Fibroblast of the conjunctiva (primary cell): ENCODE measurements at regions not wholly inside any gene's neighbourhood (a gene's known extent, or its start where the extent isn't known, plus 50 kb on each side); places are given as distances from the start of the nearest gene placed in this dataset.
"Not testable (repeated sequence)": the region's sequence is repeated elsewhere in the genome, so short reads cannot be mapped to it uniquely, and the experiment has no call there.

ENCODE experiments used
- DNase-seq: peaks from one replicate; pipeline ENCODE4 v3.0.0-alpha.2; 2010; ENCODE audit warnings: low read depth

DNA sequence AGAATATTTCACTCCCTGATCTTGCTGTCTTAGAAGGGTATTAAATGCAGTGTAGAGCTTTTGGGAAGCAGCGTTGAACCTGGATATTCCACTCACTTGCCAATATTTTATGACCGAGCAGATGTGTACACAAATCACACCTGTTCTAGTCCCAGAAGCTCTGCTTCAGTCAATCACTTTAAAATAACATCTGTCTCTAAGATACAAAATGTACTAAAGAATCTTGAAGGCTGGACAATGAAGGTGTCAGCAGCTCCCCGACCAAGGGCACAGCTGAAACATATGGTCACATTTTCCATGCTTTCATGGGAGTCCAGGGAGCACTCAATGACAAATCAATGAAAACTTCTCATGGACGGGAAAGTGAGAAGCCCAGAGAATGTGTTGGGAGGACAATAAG is 668.3 kb downstream of the PRIM2 start:
- not testable (repeated sequence) for DNase-seq

GRCh38 chr6:57986584-57986983 is 669.2 kb downstream of the PRIM2 start:
- DNase-seq: not testable (repeated sequence)

DNA sequence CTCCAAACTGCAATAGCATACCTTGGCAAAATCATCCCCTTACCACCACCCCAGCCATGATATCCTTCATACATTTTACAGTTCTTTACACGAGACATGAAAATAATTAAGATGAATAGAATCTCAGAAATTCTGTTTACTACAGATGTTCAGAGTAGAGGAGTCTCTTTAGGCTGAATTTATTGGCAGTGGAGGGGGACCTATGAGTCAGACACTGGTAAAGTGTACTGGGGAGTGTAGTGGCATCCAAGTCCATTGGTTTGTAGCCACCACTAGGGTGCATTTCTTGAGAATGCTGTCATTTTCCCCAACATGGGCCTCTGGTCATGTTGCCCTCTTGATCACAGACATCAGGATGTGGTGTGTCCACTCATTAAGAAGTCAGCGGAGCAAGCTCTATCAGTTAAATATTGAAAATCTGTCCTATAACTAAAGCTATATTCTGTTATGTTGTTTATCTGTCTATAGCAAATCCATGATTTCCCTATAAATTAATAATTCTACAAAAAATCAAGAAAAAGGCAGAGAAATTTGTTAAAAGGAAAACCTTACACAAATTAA is 672.2 kb downstream of the PRIM2 start:
- DNase-seq: not testable (repeated sequence)

DNA sequence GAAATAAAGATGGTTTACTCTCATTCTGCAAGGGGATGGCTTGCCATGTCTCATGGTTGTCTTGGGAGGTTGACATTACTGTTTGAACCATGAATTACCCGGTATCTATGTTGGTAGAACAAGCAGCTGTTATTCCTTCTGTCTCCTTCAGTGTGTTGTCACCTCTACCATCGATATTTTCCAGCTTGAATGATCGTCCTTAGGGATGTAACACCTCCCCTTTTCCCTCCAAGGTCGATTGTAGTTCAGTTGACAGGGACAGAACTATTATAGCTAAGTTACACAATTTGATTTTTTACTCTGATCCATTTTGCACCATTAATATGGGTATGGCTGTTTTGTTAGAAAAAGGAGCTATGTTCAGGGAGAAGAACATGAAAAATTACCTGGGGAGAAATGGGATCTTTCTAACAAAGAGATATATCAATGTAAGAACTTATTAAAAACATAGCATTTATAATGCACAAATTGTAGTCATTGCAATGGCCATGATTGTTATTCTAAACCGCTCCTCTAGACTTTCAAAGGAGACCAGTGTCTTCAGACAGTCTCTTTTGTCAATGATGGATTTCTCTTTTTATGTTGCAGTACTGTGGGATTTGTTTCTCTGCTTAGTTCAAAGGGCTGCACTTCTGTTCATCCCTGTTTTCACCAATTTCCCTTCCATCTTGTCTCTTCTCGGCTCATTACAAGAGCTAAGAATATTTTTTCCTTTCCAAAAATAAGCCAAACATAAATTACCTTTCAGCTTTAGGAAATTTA is 681.6 kb downstream of the PRIM2 start:
- DNase-seq: not testable (repeated sequence)

DNA sequence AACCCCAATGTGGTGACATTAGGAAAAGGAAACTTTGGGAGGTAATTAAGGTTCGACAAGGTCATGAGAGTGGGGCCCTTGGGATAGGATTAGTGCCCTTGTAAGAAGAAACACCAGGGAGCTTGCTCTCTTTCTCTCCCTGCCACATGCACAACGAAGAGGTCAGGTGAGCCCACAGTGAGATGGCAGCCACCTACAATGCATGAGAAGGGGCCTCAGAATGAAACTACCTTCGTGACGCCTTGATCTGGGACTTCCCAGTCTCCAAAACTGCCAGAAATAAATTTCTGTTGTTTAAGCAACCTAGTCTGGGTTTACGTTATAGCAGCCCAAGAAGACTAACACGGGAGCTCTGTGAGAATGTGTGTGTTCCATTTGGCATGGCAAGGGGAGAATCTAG is 682.8 kb downstream of the PRIM2 start:
- not testable (repeated sequence) for DNase-seq

DNA sequence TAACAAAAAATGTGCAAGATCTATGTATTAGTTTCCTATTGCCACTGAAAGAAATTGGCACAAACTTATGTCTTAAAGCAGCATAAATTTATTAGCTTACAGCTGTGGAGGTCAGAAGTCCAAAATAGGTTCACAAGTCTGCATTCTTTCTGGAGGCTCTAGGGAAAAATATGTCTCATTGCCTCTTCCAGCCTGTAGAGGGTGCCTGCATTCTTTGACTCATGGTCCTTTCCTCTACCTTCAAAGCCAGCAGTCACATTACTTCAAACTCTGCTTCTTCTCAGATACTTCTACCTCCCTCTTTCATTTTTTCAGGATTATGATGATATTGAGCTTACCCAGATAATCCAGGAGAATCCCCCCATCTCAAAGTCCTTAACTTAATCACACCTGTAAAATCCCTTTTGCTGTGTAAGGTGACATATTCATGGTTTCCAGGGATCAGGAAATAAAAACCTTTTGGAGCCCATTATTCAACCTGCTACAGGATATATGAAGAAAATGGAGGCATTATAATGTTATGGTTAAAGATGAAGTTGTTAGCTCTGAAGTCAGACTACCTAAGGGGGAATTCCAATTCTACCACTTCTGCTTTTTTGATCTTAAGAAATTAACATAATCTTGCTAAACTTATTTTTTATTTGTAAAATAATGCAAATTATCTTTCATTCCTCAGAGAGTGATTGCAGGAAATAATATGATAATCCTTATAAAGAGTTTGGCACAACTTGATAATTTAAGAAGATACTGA is 686.2 kb downstream of the PRIM2 start:
- not testable (repeated sequence) for DNase-seq

DNA sequence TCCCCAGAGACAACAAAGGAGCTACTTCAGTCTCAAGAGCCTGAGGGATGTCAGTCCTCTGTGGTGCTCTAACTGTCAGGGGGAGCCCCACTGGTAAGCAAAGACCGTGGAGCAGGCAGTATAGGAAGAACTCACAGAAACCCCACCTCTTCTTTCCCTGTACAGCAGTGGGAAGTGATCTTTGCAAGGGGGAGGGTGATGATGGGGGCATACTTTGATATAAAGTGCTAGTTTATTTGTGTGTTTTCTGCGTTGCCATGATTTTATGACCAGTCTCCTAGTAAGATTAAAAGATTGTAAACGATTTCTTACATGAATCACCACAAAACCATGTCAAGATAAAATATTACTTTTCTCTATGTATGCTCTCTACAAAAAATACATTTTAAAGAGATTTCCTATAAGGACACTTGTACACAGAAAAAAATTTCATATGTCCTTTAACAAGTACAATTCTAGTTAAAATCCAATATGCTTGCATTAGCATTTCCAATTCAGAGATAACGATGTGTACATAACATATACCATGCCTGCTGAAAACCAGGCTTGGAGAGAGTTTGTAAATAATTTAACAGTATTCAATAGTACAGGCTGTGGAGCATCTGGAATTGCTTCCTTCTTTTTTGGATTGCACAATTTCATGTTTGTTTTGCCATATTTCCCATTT is 690.0 kb downstream of the PRIM2 start:
- not testable (repeated sequence) for DNase-seq

DNA sequence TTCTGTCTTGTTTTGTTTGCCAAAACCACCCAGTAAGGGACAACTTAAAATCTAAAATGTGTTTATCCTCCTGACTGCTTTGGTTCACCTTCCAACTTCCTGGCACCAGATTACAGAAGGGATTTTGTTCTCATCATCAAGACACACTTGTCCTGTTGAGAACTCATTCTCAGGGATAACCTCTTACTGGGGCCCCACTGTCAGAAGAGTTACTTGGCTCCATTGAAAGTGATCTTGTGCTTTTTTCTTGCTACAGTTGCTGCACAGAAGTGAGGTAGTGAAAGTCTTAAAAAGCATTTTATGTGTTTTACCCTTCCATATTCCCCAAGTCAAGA is 690.5 kb downstream of the PRIM2 start:
- DNase-seq: not testable (repeated sequence)

DNA sequence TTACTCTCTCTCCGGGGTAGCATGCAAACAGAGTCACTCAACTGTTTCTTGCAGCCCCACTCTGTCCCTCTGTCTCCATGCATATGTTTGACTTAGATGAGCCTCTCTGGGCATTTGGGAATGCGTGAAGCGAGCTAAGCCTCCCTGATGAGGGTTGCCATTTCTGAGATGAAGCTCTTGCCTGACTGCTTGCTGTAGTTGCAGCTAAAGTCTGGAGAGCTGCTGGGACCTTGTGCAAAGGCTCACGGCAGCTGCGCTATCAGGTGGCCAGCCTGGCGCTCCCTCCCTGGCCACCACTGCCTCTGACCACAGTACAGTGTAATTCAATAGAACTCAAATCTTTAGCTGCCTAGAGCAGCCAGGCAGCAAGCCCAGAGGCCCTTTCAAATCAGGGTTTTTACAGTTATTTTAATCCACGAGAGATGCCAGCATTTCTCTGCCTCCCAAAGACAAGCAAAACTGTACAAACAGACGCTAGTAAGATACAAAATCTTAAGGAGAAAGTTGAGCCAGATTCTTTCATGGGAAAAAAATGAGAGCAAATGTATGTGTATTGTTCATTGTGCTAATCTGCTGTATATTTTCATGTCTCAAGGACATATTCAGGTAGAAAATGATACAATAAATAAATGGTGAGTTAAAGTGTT is 694.6 kb downstream of the PRIM2 start:
- not testable (repeated sequence) for DNase-seq

DNA sequence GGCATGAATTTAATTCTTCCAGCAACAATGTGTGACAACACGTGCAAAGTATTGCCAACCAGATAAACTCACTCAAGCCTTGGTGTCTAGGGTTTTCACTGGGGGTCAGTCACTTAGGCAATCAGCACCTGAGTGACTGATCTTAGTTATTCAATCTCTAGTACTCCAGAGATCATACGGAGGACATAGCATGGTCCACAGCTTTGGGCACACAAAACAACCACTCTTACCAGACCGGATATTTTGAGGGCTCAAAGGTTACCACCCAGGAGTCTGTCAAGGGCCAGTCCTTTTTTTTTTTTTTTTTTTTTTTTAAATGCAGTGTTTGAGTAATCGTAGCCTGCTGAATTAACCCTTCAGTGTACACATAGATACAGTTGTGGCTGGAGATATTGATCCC is 699.2 kb downstream of the PRIM2 start:
- DNase-seq: not testable (repeated sequence)

- DNase-seq: not testable (repeated sequence)
These were observed 710.8 kb downstream of the PRIM2 start for GRCh38 chr6:58028188-58028587.

DNA sequence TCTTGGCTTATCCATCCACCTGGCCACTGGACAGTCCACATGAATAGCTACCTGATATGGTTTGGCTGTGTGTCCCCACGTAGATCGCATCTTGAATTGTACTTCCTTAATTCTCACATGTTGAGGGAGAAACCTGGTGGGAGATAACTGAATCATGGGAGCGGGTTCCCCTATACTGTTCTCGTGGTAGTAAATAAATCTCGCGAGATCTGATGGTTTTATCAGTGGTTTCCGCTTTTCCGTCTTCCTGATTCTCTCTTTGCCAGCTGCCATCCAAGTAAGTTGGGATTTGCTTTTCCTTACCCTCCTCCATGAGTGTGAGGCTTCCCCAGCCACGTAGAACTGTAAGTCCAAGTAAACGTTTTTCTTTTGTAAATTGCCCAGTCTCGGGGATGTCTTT is 720.8 kb downstream of the PRIM2 start:
- DNase-seq: not testable (repeated sequence)

DNA sequence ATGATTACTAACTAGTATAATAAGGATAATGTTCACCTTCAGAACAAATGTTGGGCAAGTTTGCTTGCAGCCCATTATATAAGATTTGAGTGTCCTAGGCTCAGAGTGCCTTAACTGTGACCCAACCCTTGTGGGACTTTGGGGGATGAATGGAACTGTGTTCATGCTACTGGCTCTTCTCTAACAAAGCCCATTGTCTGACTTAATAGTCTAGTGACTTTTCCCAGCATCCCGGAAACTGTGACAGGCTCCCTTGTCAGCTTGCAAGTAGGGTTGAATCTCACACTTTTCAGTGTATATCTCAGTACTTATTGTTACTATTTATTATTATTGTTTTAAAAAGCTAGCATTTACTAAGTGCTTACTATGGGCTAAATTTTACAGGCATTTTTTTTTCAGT is 729.2 kb downstream of the PRIM2 start:
- not testable (repeated sequence) for DNase-seq

DNA sequence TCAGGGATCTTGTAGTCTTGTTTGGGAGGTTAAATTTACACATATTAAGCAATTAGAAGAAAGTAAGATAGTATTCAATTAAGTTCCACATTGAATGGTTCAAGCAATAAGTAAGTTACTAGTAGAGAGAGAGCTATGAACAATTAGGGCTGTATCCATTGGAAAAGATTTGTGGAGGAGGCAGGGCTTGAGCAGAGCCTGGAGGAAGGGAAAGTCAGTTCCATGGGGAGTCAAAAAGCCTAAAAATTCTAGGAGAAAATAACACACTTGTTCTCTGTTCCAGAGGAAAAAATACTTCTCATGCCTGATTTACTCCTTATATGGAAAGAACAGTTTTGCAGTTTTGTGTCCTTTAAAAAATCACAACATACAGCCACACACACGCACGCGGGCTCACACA is 730.0 kb downstream of the PRIM2 start:
- not testable (repeated sequence) for DNase-seq

DNA sequence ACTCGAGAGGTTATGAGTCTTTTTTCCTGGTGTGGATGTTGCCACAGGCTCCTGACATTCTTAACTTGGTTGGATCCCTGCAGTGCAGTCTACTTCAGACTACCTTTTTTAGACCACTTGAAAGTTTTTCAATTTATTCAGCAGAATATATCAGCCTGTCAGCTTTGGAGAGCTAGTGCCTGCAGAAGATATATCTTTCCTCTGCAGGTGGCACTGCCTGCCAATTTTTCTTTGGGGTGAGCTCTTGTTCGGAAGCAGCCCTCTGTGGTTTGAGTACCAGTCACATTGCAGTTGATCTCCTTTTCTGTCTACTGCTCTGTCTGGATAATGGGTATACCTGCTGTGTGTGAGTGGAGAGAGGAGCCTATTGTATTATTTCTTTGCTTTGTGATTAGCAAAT is 730.4 kb downstream of the PRIM2 start:
- not testable (repeated sequence) for DNase-seq

DNA sequence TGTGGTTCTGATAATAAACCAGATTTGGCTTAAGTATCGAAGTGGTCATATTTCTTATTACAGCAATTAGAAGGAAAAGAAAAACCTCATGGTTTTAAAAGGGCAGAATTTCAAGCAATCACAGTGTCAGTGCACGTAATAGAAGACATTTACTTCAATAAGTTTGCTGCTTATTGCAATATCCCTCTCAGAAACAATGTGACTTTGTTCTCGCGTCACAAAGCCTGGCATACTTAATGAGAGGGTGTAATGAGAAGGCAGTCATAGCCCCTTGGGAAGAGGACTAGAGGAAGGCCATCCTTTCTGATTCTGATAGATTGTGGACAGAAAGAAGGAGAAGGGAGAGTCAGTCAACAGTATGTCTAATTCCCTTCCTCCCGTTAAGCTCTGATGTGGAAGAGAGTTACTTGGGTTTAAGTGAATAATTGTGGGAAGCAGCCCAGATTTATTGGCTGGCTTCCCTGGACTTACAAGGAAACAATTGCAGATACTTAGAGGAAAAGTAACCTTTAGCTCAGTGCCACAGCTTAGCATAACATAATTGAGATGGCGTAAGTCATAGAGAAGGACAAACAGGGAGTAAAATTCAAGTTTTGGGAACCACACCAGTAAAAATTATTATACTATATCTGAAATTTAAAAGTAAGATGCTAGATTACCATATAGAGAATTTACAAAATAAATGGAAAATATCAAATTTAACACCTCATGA is 738.2 kb downstream of the PRIM2 start:
- DNase-seq: not testable (repeated sequence)

DNA sequence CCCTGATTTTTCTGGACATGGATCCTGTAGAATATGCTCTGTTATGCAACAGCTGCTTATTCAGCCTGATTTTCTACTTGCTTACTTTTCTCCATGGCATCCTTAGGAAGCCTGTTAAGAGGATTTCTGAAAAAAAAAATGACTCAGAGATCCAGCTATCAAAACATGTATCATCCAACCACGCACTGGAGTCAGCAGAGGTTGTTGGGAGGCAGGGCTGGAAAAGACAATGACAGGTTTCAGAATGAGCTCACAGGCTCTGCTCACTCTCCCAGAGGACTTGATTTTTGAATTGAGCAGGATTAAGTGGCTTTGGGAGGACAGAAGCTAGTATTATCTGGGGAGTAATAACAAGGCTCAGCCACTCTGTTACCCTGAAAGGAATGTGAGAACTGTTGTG is 742.3 kb downstream of the PRIM2 start:
- not testable (repeated sequence) for DNase-seq

DNA sequence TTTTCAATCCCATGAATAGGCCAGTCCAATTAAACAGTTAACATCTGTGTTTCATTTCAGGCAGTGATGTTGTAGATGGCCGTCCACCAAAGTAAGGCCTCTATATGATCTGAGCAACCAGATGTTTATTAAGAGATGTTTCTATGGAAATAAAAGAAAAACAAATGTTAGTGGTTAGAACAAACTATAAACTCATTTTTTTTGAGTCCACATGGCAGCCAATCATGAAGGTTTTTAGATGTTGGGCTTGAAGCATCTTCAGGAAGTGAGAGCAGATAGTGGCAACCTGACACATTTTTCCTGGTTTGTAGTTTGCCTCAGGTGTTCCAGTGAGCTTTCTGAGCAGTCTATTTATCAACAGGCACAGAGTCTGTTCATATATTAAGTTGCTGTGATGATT is 746.1 kb downstream of the PRIM2 start:
- DNase-seq: not testable (repeated sequence)

GRCh38 chr6:58067867-58068548 is 750.6 kb downstream of the PRIM2 start:
- DNase-seq: not testable (repeated sequence)

DNA sequence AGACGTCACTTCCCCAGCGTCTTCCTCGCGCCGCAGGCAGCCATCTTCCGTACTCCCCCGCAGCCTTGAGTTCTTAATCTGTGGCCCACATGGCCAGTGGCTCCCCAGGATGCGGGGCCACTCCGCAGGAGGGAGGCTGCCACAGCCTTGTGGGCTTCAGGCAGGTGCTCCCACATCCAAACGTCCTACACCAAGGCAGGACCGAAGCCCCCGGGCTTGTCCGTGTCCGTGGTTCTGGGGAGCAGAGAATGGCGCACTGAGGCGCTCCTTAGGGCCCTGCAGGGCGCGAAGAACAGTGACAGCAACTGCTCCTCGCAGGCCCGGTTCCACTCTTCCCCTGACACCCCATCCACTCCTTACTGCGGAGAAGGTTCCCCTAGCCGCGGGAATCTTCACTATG is 755.8 kb downstream of the PRIM2 start:
- DNase-seq: no peak

DNA sequence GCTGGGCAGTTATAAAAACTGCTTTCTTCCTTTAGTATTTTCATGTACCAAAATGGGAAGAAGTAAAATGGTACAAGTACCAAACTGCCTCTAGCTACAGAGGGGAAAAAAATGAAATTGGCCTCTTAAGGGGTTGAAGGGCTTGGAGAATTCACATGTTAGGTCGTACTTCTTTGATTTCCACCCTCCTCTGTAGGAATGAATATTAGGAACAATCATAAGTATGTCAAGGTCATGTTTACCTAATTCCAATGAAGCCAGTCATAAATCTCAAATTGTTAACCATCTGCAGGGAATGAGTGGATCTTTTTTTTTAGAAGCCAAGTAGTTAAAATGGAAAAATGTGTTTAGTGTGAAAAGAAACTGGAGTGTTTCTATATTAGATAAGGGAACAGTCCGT is 772.6 kb downstream of the PRIM2 start:
- not testable (repeated sequence) for DNase-seq
